ENCODE measurements at regions not wholly inside any gene's neighbourhood (a gene's known extent, or its start where the extent isn't known, plus 50 kb on each side); places are given as distances from the start of the nearest gene placed in this dataset.
"Not testable (repeated sequence)": the region's sequence is repeated elsewhere in the genome, so short reads cannot be mapped to it uniquely, and the experiment has no call there.

DNA sequence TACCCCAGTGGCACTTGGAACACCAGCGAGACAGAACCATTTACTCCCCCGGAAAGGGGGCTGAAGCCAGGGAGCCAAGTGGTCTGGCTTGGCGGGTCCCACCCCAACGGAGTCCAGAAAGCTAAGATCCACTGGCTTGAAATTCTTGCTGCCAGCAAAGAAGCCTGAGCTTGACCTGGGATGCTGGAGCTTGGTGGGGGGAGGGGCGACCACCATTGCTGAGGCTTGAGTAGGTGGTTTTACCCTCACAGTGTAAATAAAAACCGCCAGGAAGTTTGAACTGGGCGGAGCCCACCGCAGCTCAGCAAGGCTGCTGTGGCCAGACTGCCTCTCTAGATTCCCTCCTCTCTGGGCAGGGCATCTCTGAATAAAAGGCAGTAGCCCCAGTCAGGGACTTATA is 62.8 kb downstream of the RPS24 start:
- DNase-seq (ENCODE audit: low read depth, low spot score), result not testable (repeated sequence)

DNA sequence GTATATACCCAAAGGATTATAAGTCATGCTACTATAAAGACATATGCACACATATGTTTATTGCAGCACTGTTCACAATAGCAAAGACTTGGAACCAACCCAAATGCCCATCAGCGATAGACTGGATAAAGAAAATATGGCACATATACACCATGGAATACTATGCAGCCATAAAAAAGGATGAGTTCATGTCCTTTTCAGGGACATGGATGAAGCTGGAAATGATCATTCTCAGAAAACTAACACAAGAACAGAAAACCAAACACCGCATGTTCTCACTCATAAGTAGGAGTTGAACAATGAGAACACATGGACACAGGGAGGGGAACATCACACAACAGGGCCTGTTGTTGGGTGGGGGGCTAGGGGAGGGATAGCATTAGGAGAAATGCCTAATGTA is 68.9 kb downstream of the RPS24 start:
- not testable (repeated sequence) for DNase-seq (ENCODE audit: low read depth, low spot score)

DNA sequence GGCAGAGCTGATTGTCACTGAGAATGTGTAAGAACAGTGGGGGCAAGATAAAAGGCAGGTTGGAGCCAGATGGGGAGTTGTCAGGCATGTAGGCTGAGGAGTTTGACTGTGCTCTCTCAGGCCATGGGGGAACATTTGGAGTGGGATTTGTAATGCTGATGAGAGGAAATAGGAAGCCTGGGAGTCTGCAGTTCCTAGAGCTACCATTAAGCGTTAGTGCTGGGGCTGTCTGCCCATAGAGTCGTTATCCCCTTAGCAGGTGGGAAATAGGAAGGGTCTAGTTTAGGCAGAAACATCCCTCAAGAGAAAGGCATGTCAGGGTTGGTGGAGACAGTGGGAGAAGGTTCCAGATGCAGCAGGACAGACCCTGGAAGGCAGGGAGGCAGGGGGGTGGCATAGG is 75.5 kb downstream of the RPS24 start:
- DNase-seq (ENCODE audit: low read depth, low spot score), result no peak

DNA sequence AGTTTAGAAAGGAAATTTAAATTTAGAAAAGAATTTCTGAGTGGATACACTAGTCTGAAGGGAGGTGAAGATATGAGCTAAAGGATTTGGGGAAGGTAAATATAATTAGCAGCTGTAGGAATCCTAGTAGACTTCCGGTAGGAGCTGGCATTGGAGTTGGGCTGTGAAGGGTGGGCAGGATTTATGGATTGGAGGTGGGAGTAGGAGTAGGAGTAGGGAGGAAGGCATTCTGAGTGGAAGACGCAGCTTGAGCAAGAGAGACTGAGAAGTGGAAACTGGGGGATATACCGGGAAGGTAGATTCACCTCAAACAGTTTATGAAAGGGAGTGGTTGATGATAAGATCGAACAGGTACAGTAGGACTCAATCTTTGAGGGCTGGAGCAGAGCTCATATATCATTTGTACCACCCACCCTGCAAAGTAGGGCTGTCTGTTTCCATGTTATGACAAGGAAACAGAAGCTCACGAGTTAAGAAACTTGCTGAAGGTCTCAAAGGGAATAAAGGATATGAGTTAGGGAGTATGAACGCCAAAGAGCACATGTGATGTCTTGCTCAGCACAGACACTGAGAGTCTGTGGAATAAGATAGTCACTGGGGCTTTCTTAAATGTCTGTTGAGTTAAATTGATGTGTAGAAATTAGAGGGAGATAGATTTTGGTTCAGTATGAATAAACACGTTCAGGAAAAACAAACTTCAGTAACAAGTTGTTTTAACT is 81.6 kb downstream of the RPS24 start:
- DNase-seq (ENCODE audit: low read depth, low spot score), result no peak

DNA sequence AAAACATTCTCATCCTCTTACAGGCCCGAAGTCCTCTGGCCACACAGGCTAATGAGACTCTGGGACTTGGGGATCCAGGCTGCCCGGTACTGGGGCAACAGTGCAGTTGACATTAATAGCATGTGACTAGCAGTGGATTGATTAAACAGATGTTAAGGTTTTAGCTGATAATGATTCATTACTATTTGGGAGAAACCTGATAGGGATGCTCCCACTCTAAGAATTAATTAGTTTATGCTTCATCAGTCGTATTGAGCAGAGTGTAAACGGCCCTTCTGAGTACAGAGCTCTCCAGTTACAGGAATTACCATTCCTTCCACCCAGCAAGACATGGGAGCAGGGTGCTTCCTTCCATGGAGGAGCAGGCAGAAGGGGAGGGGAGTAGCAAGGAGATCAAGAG is 82.7 kb downstream of the RPS24 start:
- DNase-seq (ENCODE audit: low read depth, low spot score), result no peak

DNA sequence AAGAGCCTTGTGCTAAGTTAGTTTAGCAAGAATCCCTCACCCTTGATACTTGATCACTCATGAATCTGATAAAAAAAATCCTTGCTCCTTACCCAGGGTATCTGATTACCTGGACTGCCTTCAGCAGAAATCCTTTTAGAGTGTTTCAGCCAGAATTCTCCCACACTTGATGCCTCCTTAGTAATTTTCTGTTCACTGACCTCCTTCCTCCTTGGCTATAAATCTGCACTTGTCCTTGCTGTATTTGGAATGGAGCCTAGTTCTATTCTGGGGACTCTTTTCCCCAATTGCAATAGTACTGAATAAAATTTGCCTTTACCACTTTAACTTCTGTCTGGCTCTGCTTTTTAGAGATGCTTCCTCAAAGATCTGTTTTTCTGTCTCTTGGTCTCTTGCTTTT is 84.9 kb downstream of the RPS24 start:
- no peak for DNase-seq (ENCODE audit: low read depth, low spot score)

DNA sequence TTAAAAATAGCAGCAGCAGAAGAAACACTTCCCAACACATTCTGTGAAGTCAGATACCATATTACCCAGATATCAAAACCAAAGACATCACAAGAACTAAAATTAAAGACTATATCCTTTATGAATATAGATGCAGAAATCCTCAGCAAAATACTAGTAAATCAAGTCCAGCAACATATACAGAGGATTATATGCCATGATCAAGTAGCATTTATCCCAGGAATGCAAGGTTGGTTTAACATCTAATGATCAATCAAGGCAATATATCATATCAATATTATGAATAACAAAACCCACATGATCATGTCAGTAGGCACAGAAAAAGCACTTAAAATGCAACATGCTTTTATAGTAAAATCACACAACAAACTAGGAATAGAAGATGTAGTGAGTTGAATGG is 88.1 kb downstream of the RPS24 start:
- DNase-seq (ENCODE audit: low read depth, low spot score), result no peak

DNA sequence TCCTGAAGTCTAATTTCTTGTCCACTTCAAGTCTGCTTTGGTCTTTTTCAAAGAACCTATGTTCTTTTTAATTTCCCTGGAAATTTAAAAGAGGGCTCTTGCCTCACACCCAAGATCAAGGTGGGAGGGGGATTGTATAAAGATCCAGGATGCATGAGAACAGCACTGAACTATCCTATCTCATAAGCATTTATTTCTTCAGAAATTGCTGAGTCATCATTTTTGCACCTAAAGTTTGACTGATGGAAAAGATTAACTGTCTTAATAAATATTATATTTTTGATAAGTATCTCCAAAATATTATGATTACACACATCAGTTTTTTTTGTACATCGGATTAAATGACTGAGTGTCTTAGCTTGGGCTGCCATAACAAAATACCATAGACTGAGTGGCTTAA is 90.5 kb downstream of the RPS24 start:
- no peak for DNase-seq (ENCODE audit: low read depth, low spot score)

DNA sequence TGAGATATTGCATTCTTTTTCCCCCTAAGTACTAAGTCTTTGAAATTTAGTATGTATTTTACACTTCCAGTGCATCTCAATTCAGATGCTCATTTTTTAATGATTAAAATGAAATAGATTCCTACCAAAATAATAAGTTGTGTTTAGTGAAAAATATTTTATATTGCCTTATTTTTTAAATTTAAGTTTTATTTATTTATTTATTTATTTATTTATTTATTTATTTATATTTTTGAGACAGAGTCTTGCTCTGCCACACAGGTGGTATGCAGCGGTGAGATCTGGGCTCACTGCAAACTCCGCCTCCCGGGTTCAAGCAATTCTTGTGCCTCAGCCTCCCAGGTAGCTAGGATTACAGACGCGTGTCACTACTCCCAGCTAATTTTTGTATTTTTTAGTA is 95.5 kb downstream of the RPS24 start:
- no peak for DNase-seq (ENCODE audit: low read depth, low spot score)

DNA sequence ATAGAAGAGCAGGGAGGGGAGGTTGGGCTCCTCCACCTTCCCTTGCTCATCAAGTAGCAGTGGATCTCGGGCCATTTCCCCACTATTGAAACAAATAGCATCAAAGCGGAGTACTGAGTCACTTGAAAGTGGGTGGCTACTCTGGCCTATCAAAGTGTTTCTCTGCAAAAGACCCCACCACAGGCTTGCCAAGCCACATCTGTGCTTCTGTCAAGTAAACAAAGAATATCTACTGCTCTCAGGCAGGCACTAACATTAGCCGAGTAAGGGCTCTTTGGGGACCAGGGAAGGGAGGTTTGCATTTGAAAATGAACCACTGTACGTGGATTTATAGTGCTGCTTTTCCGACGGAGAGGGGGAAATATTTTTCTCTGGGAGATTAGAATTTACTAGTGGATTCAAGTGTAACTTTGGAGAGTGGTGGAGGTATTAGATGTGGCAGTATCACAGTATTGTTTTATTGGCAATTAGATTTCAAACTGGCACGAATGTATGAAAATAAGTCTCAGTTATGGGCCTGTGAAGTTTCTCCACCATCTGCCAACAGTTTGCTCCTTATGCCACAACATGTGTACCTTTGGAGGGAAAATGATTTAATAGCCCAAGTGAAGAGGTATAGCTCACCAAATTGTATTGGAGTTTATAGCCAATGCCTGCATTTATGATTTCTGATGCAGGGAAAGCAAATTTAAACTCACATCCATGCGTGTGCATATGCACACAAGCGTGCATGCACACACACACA is 97.5 kb downstream of the RPS24 start:
- peak; percentile 35 for DNase-seq (ENCODE audit: low read depth, low spot score)

DNA sequence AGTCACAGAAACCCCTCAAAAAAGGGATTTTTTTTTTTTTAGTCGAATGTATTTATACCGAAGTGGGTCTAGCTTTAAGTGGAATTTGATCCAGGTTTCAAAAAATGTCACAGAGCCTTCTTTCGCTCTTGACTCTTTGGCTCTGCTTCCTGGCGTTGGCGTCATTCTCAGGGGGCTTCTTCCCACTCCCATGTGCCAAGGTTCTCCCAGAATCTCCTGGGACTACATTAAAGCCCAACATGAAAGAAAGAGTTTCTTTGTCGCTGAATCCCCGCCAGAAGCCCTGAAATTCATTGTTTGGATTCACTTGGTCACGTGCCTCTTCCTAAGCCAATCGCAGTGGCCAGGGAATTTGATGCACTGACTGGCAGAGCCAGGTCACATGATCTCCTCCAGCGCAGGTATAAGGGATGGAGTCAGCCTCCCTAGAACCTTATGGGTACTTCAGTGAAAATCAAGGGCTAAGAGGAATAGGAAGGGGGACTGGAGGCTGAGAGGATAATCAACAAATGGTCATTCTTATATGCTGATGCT is 101.2 kb downstream of the RPS24 start:
- DNase-seq (ENCODE audit: low read depth, low spot score), result no peak

DNA sequence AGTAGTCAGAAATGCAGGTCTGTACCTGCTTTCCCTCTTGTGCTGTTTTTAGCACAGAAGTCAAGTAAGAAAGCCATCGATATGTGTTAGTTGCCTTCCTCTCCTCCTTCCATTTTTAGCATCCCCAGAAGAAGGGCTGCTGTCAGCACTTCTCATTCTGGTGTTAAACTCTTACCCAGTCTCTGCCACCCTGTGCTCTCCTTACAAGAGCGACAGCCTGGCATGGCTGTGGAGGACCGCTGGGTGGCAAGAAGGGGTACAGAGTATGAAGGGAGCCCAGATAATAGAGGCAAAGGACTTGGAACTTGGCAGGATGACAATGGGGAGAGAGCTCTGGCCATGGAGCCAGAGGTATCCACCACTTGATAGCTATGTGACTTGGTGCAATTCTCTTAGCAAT is 103.5 kb downstream of the RPS24 start:
- no peak for DNase-seq (ENCODE audit: low read depth, low spot score)

DNA sequence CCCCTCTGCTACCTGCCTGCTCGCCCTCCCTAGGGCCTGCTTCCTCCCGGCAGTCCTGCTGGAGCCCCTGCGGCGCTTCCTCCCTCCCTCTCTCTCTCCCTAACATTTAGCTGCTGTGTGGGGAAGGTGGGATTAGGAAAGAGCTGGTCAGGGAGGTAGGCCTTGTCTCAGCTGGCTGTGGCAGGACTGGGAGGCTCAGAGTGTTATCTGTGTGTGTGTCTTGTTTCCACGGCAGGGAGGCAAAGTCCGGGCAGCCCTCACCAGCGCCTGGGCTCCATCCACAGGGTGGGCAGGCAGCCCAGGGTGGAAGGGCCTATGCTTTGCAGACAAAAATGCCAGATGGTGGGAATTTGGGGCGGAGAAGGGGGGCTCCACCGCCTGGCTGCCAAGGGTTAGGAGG is 105.7 kb downstream of the RPS24 start:
- no peak for DNase-seq (ENCODE audit: low read depth, low spot score)

DNA sequence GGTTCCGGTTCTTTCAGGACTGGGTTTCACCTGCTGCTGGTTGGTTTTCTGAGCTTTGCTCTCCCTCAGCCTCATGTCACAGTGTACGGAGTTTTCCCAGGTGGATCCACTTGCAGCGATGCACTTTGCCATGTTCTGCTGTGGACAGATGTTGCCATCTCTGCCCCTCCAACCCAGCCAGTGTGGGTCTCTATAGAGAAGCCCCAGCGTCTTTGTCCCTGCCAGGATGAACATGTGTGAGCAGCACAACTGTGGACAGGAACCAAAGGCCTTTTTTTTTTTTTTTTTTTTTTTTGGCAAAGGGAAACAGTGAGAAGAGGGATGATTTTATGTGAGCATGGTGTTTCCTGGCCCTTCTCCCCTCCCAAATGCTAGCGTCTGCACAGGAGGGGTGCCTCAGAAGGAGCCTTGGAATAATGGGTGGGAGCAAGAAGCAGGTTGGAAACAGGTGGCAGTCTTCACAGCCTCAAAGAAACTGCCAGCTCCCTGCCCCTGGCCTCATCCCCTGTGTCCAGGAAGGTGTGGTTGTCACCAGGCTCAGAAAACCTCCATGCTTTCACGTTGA is 106.5 kb downstream of the RPS24 start:
- DNase-seq (ENCODE audit: low read depth, low spot score), result no peak

DNA sequence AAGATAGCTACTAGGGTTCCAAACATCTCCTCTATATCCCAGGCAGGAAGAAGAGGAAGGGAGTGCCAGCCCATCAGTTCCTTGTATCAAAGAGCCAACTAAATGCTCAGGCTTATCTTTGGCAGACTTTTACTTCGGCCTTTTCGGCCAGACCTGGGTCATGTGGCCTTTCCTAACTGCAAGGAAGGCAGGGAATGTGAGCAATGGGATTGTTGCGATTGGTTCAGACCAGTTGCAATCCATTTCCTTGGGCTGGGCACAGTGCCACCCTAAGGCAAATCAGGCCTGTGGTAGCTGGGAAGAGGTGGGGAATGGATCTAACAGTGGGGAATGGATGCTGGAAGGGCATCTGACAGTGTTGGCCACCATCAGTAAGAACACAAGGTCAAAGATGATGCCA is 109.9 kb downstream of the RPS24 start:
- DNase-seq (ENCODE audit: low read depth, low spot score), result no peak

DNA sequence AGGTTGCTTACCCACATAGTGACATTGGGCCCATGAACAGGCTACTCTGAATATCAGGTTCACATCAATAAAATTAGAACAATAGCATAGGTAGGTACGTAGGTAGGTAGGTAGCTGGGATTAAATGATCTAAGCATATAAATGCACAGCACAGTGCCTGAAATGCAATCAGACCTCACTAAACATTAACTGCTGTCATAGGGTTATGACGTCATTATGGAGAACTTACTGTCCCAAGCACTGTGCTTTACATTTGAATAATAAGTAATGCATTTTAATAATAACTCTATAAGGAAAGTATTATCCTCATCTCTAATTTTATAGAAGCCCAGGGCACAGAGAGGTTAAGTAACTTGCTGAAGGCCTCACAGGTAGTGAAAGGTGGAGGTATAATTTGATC is 112.5 kb downstream of the RPS24 start:
- DNase-seq (ENCODE audit: low read depth, low spot score), result no peak

DNA sequence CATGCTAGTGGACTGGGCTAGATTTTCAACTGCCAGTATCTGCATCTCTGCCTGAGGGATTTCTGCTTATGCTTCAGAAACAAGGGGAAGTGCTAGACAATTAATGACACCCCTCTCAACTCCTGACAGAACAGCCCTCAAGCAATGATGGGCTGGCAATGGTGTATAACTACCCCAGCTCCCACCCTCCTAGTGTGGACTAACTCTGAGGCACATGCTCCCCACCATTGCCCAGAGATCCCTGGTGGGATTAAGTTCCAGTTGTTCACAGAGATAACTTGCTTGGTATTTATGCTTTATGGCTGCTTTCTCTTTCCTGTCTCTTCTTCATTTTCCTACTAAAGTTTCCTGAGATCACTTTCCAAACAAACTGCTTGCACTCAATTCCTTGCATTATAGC is 113.5 kb downstream of the RPS24 start:
- no peak for DNase-seq (ENCODE audit: low read depth, low spot score)

DNA sequence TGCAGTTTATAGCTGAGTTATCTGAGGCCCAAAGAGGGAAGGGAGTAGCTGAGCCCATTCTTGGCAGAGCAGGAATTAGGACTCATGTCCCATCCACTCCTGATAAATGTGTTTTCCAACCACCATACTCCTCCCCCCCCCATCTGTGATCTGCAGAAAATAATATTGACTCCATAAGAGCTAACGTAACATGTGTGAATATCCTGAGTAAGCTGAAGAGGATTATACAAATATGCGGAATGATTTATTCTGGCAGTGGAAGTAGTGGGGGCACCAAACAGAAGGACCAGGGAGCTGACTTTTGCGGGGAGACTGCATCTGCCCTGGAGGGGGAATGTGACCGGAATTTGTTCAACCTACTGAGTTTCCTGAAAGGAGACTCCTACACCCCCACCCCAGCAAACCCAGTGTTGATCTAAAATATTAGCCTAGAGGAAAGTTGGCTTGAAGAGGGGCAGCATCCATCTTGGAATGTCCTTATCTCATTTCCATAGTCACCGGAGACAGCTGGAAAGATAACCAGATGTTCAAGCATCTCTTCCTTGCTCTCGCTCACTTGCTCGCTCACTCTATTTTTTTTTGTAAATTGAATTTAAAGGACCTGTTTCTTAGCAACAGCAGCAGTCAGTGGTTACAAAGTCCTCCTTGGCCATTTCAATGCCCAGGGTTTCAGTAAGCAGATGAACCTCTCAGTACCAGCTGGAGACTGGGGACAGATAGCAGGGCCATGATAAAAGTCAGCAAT is 114.7 kb downstream of the RPS24 start:
- no peak for DNase-seq (ENCODE audit: low read depth, low spot score)

DNA sequence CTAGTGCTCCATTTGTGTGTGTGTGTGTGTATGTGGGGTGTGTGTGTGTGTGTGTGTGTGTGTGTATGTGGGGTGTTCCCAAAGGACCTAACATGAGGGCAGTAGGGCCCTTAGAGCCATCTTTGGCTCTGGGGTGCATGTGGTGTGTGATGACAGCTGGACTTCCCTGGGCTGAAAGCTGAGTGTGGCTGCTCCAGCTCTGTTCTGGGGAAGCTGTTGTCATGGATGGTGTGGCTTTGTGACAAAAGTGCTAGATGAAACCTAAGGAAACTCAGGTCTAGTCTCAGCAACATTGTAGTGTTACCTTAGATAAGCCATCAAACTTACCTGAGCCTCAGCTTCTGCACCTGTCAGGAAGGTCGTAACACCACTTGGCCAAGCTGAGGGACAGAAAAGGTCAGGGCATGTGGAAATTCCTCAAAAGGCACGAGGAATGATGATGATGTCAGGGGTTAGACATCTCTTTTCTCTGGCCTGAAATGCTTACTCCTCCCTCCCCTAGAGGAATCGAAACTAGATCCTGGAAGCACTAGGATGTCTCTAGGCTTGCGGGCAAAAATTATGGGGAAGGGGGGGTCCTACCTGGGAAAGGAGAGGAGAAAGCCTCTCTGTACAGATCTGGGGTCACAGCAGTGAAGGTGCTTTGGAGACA is 115.4 kb downstream of the RPS24 start:
- DNase-seq (ENCODE audit: low read depth, low spot score), result peak; percentile 39

DNA sequence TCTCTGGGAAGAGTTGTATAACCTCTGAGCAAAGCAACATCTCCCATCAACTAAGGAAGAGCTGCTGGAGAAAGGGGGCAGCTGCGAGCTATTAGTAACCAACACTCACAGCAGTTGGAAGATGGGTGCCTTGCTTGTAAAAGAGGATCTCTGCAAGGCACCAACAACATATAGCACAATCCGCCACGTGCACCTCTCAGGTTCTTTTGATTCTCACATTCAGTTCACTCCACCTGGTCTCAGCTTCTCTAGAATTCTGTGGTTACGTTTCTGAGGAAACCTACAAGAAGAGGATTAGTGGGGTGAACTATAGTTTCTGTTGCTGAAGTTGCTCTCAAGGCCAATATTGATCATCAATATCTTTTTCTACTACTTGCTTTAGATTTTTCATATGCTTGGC is 117.1 kb downstream of the RPS24 start:
- DNase-seq (ENCODE audit: low read depth, low spot score), result no peak

DNA sequence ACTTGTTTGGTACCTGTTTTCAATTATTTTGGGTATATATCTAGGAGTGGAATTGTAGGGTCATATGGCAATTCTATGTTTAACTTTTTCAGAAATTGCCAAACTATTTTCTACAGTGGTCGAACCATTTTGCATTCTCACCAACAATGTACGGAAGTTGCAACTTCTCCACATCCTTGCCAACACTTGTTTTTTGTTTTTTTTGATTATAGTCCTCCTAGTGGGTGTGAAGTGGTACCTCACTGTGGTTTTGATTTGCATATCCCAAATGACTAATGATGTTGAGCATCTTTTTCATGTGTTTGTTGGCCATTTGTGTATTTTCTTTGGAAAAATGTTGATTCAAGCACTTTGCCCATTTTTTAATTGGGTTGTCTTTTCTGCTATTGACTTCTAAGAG is 122.1 kb downstream of the RPS24 start:
- DNase-seq (ENCODE audit: low read depth, low spot score), result no peak

DNA sequence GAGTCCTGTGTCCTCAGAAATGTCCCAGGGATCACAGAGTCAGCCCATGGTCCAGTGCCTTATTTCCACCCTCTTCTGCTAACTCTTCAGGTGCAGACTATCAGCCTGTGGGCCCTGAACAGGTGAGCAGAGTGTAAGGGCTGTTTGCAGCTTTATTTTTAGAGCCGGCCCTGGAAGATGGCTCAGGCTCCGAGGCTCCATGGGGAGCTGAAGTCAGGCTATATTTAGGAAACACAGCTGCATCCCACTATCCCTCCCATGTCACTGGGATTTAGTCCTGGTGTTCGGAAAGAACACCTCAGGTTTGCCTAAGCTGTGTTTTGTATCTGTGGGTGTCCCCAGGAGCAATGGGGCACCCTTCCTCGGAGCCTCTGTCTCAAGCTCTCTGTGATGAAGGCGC is 126.9 kb downstream of the RPS24 start:
- no peak for DNase-seq (ENCODE audit: low read depth, low spot score)

Measured in astrocyte of the hippocampus (primary cell).